ENCODE measurements at regions not wholly inside any gene's neighbourhood (a gene's known extent, or its start where the extent isn't known, plus 50 kb on each side); places are given as distances from the start of the nearest gene placed in this dataset.

DNA sequence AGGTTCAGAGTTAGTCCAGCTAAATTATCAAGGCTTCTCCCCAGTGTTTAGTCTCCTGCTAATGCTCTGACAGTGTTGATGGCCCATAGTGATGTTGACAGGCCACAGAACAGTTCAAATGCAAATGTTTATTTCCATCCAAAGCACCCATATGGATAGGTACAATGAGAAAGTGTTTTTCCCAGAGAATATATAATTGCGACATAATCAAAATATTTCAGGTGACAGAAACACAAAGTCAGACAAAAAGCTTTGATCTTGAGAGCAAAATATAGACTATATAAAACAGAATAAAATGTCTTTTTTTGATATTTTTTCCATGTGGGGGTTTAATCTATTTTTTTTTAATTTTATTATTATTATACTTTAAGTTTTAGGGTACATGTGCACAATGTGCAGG lies 642.3 kb upstream of the SEMA3D start:
- TF ChIP-seq, protein P1, sequence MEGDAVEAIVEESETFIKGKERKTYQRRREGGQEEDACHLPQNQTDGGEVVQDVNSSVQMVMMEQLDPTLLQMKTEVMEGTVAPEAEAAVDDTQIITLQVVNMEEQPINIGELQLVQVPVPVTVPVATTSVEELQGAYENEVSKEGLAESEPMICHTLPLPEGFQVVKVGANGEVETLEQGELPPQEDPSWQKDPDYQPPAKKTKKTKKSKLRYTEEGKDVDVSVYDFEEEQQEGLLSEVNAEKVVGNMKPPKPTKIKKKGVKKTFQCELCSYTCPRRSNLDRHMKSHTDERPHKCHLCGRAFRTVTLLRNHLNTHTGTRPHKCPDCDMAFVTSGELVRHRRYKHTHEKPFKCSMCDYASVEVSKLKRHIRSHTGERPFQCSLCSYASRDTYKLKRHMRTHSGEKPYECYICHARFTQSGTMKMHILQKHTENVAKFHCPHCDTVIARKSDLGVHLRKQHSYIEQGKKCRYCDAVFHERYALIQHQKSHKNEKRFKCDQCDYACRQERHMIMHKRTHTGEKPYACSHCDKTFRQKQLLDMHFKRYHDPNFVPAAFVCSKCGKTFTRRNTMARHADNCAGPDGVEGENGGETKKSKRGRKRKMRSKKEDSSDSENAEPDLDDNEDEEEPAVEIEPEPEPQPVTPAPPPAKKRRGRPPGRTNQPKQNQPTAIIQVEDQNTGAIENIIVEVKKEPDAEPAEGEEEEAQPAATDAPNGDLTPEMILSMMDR (conservative IDR thresholded peaks at IDR 0.05): no peak
- H3K27ac ChIP-seq: no peak overlapping the region

DNA sequence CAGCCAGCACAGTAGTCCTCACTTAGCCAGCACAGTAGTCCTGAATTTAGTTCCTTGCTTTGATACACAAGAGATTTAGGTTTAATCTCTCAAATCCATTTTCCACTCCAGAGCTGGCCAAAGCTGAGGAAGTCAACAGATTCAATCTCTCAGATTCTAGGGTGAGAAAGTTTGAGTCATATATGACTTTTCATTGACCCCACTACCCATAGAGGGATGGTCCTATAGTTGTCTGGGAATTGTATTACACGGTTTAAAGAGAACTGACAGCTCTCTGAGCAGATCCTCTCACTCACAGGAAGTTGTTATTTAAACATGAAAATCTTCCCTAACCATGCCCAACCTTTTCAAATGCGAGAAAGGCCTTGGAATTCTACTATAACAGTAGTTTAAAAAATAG lies 641.8 kb upstream of the SEMA3D start:
- H3K27ac ChIP-seq: no peak overlapping the region
- TF ChIP-seq, protein P1 (conservative IDR thresholded peaks at IDR 0.05): no peak

DNA sequence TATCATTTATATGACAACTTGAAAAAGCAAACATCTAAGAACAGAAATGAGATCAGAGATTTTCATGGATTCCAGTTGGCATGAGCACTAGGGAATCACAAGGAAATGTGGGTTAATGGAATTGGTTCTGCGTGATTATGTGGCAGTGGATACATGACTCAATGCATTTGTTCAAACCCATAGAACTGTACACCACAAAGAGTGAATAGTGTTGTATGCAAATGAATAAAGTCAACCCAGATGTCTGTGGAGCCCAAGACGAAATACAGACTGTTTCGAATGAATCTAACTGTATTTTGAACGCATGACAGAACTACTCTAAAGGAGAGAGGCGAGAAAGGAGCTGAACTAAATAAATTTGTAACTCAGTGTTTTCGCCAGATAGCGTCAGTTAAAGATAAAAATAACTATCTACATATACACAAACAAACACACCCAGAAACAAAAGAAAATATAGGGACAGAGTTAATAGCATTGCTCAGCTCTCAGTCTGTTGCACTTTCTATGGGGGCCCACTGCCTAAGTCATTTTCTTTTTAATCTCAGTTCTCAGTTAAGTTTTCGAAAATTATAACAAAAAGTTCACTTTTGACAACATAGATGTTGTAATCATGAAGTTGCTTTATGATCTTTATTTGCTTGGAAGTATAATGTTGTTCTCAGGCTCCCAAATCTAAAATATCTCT lies 636.7 kb upstream of the SEMA3D start:
- H3K27ac ChIP-seq: no peak overlapping the region
- TF ChIP-seq, protein P1 (conservative IDR thresholded peaks at IDR 0.05): no peak

DNA sequence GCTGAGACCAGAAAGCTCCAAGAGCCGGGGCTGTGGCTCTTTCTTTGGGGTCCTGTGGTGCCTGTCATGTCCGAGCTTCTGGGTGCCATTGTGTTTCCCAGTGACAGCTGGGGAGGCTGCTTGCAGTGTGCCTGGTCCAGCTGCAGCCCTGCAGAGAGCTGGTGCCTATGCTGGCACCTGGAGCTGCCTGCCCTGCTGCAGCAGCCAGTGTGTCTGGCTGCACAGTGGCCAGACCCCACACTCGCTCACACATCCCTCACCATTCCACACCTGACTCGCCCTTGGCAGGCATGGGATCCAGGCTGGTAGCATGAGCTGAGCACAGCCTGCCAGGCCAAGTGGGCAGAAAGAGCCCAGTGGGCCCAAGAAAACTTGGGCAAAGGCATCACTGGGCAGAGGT lies 635.1 kb upstream of the SEMA3D start:
- TF ChIP-seq, protein P1 (conservative IDR thresholded peaks at IDR 0.05): no peak
- no peak overlapping the region for H3K27ac ChIP-seq

DNA sequence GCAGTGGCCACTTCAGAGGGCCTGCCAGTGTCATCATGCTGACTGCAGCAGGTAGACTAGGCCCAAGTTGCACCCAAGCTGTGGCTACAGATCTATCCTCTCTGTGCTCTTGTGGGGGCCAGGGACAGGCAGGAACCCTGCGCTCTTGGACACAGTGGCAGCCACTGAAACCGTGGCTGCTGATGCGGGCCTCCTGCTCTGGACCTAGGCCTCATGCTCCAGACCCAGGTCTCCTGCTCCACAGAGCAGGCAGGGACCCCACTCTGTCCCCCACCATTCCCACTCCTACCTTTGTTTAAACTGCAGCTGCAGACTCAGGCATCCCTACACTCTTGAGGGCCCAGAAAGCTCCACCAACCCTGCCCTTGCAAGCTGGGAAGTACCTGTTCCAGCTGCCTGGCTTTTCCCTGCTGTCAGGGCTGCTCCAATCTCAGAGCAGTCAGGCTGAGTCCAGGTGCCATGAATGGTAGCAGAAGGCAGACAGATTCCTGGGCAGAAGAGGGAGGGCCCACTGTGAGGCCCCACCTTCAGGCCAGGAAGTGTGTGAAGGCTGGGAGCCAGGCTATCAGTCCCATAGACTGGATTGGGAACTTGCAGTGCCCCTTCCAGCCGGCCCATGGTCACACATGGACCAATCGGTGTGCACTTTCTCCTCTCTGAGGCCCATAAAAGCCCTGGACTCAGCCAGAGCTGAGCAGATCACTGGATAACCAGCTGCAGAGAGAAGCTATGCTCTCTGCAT lies 634.0 kb upstream of the SEMA3D start:
- TF ChIP-seq, protein P1 (conservative IDR thresholded peaks at IDR 0.05): no peak

DNA sequence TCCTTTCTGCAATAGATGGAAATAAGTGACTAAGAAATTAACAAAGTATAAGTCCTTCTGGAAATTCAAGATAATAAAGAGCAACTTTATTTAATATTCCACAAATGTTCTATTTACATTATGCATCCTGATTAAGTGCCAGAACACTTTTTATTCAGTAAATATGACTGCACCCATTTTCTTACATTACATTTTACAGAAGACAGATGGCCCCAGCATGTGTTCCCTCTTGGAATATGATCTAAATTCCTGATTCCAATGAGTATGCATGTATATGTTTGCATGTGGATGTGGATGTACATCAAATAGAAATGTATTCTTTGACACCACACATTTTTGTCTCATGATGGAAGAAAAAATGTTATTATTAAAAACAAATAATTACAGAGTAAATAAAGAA lies 628.7 kb upstream of the SEMA3D start:
- TF ChIP-seq, protein P1 (conservative IDR thresholded peaks at IDR 0.05): no peak
- no peak overlapping the region for H3K27ac ChIP-seq

More for the DNA sequence above, 634.0 kb upstream of the SEMA3D start:
- H3K27ac ChIP-seq: no peak overlapping the region

DNA sequence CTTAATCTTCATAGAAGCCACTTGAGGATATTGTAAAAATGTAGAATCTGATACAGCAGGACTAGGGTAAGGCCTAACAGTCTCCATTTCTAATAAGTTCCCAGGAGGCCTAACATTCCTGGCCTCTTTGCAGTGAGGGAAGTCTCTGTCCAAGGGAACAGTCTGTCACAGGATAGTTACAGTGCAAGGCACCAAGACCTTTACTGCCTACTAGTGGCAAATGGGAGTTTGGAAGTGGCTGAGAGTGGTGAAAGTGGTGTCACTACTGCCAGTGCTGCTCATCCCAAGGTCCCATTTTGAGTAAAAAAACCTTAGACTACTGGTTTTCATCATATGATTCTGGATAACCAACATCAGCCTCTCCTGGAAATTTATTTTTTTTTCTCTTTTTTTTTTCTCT lies 619.5 kb upstream of the SEMA3D start:
- TF ChIP-seq, protein P1 (conservative IDR thresholded peaks at IDR 0.05): no peak
- H3K27ac ChIP-seq: no peak overlapping the region
